ENCODE measurements at regions not wholly inside any gene's neighbourhood (a gene's known extent, or its start where the extent isn't known, plus 50 kb on each side); places are given as distances from the start of the nearest gene placed in this dataset.

- Histone ChIP-seq H3K79me2 (ENCODE audit: insufficient read depth, low read length) (no peaks in the 10 kb centered on the region), H3K4me2 (ENCODE audit: low read depth, low read length) (no peak overlapping the region), H3K27ac (ENCODE audit: extremely low read length, insufficient read depth, low read length) (no peak overlapping the region), H2AFZ (ENCODE audit: low read length) (no peak overlapping the region), H3K27me3 (ENCODE audit: control insufficient read depth in 1 of 2, insufficient read depth in 2 of 2, low read length in 2 of 2) (no peaks in the 10 kb centered on the region), H4K20me1 (ENCODE audit: insufficient read depth, low read length) (no peaks in the 10 kb centered on the region), H3K9me3 (ENCODE audit: low read length) (no peaks in the 10 kb centered on the region), H3K9ac (ENCODE audit: insufficient read depth, low read depth, low read length) (no peak overlapping the region), H3K36me3 (replicated peaks in 1 of 2; ENCODE audit: control insufficient read depth in 1 of 2, insufficient read depth in 2 of 2, low read length in 2 of 2) (no peaks in the 10 kb centered on the region), H3K4me3 (replicated peaks in 1 of 3; ENCODE audit: insufficient read depth in 1 of 3, low read depth in 2 of 3, low read length in 3 of 3) (no peak overlapping the region), H3K4me1 (ENCODE audit: insufficient read depth, low read length) (no peaks in the 10 kb centered on the region)
- ChIA-PET POLR2A (no interaction called here), CTCF (ENCODE audit: low intra/inter-chr PET ratio, low total read pairs) (no interaction called here)
- intact Hi-C loops (cut with micrococcal nuclease; ENCODE audit: unreplicated experiment), result loop anchor here (10.0 kb wide), 2 partner anchors 86 to 526 kb away; no protein-coding TSS in a partner anchor
- FAIRE-seq (no peak), ATAC-seq (no peak), DNase-seq (ENCODE audit: low spot score) (no peak)
- in situ Hi-C loops (cut with HindIII; ENCODE audit: extremely low pct_ligation_motif_present, low pct_unique_long_range_greater_than_20kb), result no loop called here
- BruUV-seq (replicated peaks), result no TSS peak
- 92% methylated on average over 29 of the region's 29 CpGs for WGBS (ENCODE audit: low lambda C conversion rate)
- TF ChIP-seq, protein P1, sequence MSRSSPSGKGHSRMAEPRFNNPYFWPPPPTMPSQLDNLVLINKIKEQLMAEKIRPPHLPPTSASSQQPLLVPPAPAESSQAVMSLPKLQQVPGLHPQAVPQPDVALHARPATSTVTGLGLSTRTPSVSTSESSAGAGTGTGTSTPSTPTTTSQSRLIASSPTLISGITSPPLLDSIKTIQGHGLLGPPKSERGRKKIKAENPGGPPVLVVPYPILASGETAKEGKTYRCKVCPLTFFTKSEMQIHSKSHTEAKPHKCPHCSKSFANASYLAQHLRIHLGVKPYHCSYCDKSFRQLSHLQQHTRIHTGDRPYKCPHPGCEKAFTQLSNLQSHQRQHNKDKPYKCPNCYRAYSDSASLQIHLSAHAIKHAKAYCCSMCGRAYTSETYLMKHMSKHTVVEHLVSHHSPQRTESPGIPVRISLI (CRISPR knock-in tag; IDR thresholded peaks at IDR 0.05; ENCODE audit: borderline replicate concordance), result no peak
- TF ChIP-seq ZFP36 (IDR thresholded peaks at IDR 0.05; ENCODE audit: borderline replicate concordance, low read depth, low read length, partially characterized antibody) (no peak), NCOA5 (CRISPR knock-in tag; IDR thresholded peaks at IDR 0.05) (no peak), FOXA1 (IDR thresholded peaks at IDR 0.05) (no peak), FOXA1 (CRISPR knock-in tag; IDR thresholded peaks at IDR 0.05) (no peak), ZNF230 (CRISPR knock-in tag; IDR thresholded peaks at IDR 0.05) (no peak)
Observed at GRCh38 chr1:199959033-199959774, 68.3 kb upstream of the NR5A2 start.

- Histone ChIP-seq H3K36me3 (replicated peaks in 1 of 2; ENCODE audit: control insufficient read depth in 1 of 2, insufficient read depth in 2 of 2, low read length in 2 of 2) (no peaks in the 10 kb centered on the region), H3K4me3 (replicated peaks in 1 of 3; ENCODE audit: insufficient read depth in 1 of 3, low read depth in 2 of 3, low read length in 3 of 3) (no peak overlapping the region), H3K79me2 (ENCODE audit: insufficient read depth, low read length) (no peaks in the 10 kb centered on the region), H3K27ac (ENCODE audit: extremely low read length, insufficient read depth, low read length) (no peak overlapping the region), H4K20me1 (ENCODE audit: insufficient read depth, low read length) (no peaks in the 10 kb centered on the region), H3K27me3 (ENCODE audit: control insufficient read depth in 1 of 2, insufficient read depth in 2 of 2, low read length in 2 of 2) (no peaks in the 10 kb centered on the region), H3K9ac (ENCODE audit: insufficient read depth, low read depth, low read length) (no peak overlapping the region), H3K4me1 (ENCODE audit: insufficient read depth, low read length) (no peaks in the 10 kb centered on the region), H3K9me3 (ENCODE audit: low read length) (no peaks in the 10 kb centered on the region), H3K4me2 (ENCODE audit: low read depth, low read length) (no peak overlapping the region), H2AFZ (ENCODE audit: low read length) (no peak overlapping the region)
- DNase-seq (ENCODE audit: low spot score) (no peak), FAIRE-seq (no peak), ATAC-seq (no peak)
- 100% methylated on average over 1 of the region's 19 CpGs for WGBS (ENCODE audit: low lambda C conversion rate)
- ChIA-PET CTCF (ENCODE audit: low intra/inter-chr PET ratio, low total read pairs) (no interaction called here), POLR2A (no interaction called here)
- no peak for TF ChIP-seq CREM (IDR thresholded peaks at IDR 0.05)
- no peak for TF ChIP-seq CREM (CRISPR knock-in tag; IDR thresholded peaks at IDR 0.05)
- TF ChIP-seq, protein P2, sequence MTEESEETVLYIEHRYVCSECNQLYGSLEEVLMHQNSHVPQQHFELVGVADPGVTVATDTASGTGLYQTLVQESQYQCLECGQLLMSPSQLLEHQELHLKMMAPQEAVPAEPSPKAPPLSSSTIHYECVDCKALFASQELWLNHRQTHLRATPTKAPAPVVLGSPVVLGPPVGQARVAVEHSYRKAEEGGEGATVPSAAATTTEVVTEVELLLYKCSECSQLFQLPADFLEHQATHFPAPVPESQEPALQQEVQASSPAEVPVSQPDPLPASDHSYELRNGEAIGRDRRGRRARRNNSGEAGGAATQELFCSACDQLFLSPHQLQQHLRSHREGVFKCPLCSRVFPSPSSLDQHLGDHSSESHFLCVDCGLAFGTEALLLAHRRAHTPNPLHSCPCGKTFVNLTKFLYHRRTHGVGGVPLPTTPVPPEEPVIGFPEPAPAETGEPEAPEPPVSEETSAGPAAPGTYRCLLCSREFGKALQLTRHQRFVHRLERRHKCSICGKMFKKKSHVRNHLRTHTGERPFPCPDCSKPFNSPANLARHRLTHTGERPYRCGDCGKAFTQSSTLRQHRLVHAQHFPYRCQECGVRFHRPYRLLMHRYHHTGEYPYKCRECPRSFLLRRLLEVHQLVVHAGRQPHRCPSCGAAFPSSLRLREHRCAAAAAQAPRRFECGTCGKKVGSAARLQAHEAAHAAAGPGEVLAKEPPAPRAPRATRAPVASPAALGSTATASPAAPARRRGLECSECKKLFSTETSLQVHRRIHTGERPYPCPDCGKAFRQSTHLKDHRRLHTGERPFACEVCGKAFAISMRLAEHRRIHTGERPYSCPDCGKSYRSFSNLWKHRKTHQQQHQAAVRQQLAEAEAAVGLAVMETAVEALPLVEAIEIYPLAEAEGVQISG (CRISPR knock-in tag; IDR thresholded peaks at IDR 0.05), result no peak
- TF ChIP-seq JUND (CRISPR knock-in tag; IDR thresholded peaks at IDR 0.05), result no peak
- no peak for TF ChIP-seq RNF2 (conservative IDR thresholded peaks at IDR 0.05; ENCODE audit: low read depth)
- TF ChIP-seq ZNF569 (CRISPR knock-in tag; IDR thresholded peaks at IDR 0.05; ENCODE audit: borderline replicate concordance), result no peak
- TF ChIP-seq ZNF335 (CRISPR knock-in tag; IDR thresholded peaks at IDR 0.05), result no peak
- no peak for TF ChIP-seq HIVEP1 (CRISPR knock-in tag; IDR thresholded peaks at IDR 0.05)
- no peak for TF ChIP-seq ZNF747 (CRISPR knock-in tag; IDR thresholded peaks at IDR 0.05; ENCODE audit: borderline replicate concordance)
- intact Hi-C loops (cut with micrococcal nuclease; ENCODE audit: unreplicated experiment), result loop anchor here (10.0 kb wide), 2 partner anchors 85 to 525 kb away; no protein-coding TSS in a partner anchor
- in situ Hi-C loops (cut with HindIII; ENCODE audit: extremely low pct_ligation_motif_present, low pct_unique_long_range_greater_than_20kb), result no loop called here
- no TSS peak for BruUV-seq (replicated peaks)
Observed at GRCh38 chr1:199959775-199960110, 67.8 kb upstream of the NR5A2 start.
